ENCODE measurements at regions not wholly inside any gene's neighbourhood (a gene's known extent, or its start where the extent isn't known, plus 50 kb on each side); places are given as distances from the start of the nearest gene placed in this dataset.

- TF ChIP-seq CTCF (IDR thresholded peaks at IDR 0.05) (no peak), POLR2A (IDR thresholded peaks at IDR 0.05) (no peak)
Measured at GRCh38 chr11:44488165-44488965, 77.1 kb upstream of the CD82 start.

Data from thyroid gland (tissue), 4 donors.